HL-60 (cell line): ENCODE measurements at regions not wholly inside any gene's neighbourhood (a gene's known extent, or its start where the extent isn't known, plus 50 kb on each side); places are given as distances from the start of the nearest gene placed in this dataset.

Source experiments
- DNase-seq, 2 experiments: peaks; one replicate each; pipeline ENCODE4 v3.0.0-alpha.2; 2010 to 2020; ENCODE audit warnings: low read depth in 1 of 2, low spot score in 1 of 2
- H3K27ac ChIP-seq: fragments of 250-450 bp; sonication (Bioruptor Pico); replicated peaks from 2 replicates; pipeline ENCODE4 v1.5.1; 2020; ENCODE audit warnings: mild to moderate bottlenecking, moderate library complexity
- H3K27me3 ChIP-seq: fragments of 250-450 bp; sonication (Bioruptor Pico); 2 replicates; pipeline ENCODE4 v1.5.1; 2021; ENCODE audit warnings: mild to moderate bottlenecking, moderate library complexity; ENCODE audit not compliant: insufficient read depth, poor library complexity, severe bottlenecking
- H3K4me3 ChIP-seq: replicated peaks from 2 replicates; pipeline ENCODE4 v1.5.1; 2011; ENCODE audit warnings: mild to moderate bottlenecking, control low read depth, low read length; ENCODE audit not compliant: insufficient read depth
- GABPA ChIP-seq: IDR thresholded peaks from 2 replicates; pipeline ENCODE4 v1.6.1; 2012; ENCODE audit warnings: low read depth
- POLR2AphosphoS5 ChIP-seq: IDR thresholded peaks from 2 replicates; pipeline ENCODE4 v1.6.1; 2012; ENCODE audit warnings: low read depth
- REST ChIP-seq: IDR thresholded peaks from 2 replicates; pipeline ENCODE4 v1.6.1; 2012; ENCODE audit warnings: low read depth; ENCODE audit not compliant: insufficient replicate concordance
- SPI1 ChIP-seq: IDR thresholded peaks from 2 replicates; pipeline ENCODE4 v1.6.1; 2012; ENCODE audit warnings: low read depth, mild to moderate bottlenecking, borderline replicate concordance
- TF ChIP-seq, protein P1 (sequence below): IDR thresholded peaks from one replicate; pipeline ENCODE4 v1.5.1; 2011; ENCODE audit warnings: low read length, control low read depth, inconsistent platforms; ENCODE audit not compliant: insufficient read depth

DNA sequence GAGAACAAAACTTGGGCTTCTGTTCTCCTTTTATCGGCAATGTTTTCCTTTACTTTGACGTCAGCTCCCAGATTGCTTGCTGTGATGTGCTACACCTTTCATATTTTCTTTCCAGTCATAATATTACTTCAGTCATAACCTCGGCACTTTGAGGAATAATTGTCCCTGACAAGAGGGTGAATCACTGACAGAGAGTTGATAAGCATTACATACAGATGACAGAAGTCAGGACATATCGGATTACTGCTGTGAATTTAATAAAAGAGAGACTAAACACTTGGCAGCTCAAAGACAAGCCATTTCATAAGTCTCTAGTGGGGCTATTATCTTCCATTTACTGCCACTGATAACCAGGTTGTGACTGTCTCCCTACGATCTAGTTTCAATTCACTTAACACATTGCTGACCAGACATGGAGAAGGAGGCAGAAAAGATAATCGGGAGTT, 362.1 kb upstream of the ARRDC4 start:
- TF ChIP-seq SPI1 (no peak), REST (no peak), POLR2AphosphoS5 (no peak), GABPA (no peak)
- TF ChIP-seq, protein P1, sequence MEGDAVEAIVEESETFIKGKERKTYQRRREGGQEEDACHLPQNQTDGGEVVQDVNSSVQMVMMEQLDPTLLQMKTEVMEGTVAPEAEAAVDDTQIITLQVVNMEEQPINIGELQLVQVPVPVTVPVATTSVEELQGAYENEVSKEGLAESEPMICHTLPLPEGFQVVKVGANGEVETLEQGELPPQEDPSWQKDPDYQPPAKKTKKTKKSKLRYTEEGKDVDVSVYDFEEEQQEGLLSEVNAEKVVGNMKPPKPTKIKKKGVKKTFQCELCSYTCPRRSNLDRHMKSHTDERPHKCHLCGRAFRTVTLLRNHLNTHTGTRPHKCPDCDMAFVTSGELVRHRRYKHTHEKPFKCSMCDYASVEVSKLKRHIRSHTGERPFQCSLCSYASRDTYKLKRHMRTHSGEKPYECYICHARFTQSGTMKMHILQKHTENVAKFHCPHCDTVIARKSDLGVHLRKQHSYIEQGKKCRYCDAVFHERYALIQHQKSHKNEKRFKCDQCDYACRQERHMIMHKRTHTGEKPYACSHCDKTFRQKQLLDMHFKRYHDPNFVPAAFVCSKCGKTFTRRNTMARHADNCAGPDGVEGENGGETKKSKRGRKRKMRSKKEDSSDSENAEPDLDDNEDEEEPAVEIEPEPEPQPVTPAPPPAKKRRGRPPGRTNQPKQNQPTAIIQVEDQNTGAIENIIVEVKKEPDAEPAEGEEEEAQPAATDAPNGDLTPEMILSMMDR: no peak
- no peak for DNase-seq
- H3K27me3 ChIP-seq: no peaks in the 10 kb centered on the region
- no peak overlapping the region for H3K4me3 ChIP-seq
- no peak overlapping the region for H3K27ac ChIP-seq

DNA sequence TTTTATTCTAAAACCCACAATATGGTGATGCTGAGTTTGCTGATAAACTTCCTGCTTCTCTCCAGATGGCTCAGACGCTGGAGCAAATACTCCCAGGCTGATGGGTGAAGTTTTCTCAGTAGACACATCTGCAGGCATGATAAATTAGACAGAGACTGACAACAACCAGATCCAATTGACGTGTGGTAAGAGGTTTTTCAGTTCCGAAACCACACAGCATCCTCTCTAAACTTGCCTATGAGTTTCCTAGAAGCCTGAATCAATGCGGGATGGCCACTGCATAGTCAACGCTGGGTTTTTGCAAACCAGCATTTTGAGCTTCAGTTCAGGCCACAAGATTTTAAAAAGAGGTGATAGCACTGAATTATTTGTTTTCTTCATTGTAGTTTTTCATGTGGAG, 360.3 kb upstream of the ARRDC4 start:
- no peaks in the 10 kb centered on the region for H3K27me3 ChIP-seq
- TF ChIP-seq, protein P1: no peak
- no peak for TF ChIP-seq REST
- no peak overlapping the region for H3K4me3 ChIP-seq
- no peak for DNase-seq
- H3K27ac ChIP-seq: no peak overlapping the region

- no peak overlapping the region for H3K4me3 ChIP-seq
- TF ChIP-seq, protein P1: no peak
- TF ChIP-seq REST (no peak), SPI1 (no peak)
Measured at GRCh38 chr15:97604677-97605076, 355.8 kb upstream of the ARRDC4 start.

More at GRCh38 chr15:97604677-97605076, 355.8 kb upstream of the ARRDC4 start:
- no peaks in the 10 kb centered on the region for H3K27me3 ChIP-seq
- DNase-seq: no peak
- H3K27ac ChIP-seq: no peak overlapping the region
